AG10803 (cell line): ENCODE measurements at regions not wholly inside any gene's neighbourhood (a gene's known extent, or its start where the extent isn't known, plus 50 kb on each side); places are given as distances from the start of the nearest gene placed in this dataset.

Experiments
- DNase-seq: peaks from one replicate; pipeline ENCODE4 v3.0.0; 2010; ENCODE audit warnings: low read depth
- H3K4me3 ChIP-seq: 2 replicates; pipeline ENCODE4 v1.5.1; 2011; ENCODE audit warnings: mild to moderate bottlenecking, low read length, control low read depth
- CTCF ChIP-seq: conservative IDR thresholded peaks from 2 replicates; pipeline ENCODE4 v1.5.1; 2011; ENCODE audit warnings: mild to moderate bottlenecking, low read length, control low read depth, inconsistent platforms

DNA sequence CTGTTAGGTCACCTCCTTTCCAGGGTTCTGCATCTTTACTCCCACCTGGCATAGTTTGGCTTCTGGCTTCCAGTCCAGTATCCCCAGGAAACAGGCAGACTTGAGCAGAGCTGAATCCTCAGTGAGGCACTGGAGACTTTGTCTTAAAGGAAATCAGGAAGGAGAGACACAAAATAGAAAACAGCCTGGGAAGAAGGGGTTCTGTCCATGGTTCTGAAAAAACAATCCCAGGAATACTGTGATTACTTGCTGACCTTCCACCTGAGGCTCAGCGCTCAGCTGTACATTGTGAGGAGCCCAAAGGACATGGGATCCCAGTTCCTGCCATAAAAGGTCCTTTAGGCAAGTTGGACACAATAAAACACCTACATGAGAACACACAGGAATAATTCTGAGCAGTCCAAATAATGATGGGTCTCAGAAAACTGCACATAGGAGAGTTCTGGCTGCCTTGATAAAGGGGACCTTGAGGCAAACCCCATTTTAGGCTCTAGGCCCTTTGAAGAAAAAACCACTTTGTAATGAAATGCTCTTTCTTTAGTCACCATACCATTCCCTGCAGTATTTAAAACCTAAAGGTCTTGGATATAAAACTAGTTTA is 81.4 kb upstream of the CRHR1 start:
- DNase-seq, result peak; percentile 9
- no peak overlapping the region for H3K4me3 ChIP-seq
- no peak for TF ChIP-seq CTCF

GRCh38 chr17:45703348-45703747 is 80.8 kb upstream of the CRHR1 start:
- TF ChIP-seq CTCF, result no peak
- no peak for DNase-seq
- no peak overlapping the region for H3K4me3 ChIP-seq

DNA sequence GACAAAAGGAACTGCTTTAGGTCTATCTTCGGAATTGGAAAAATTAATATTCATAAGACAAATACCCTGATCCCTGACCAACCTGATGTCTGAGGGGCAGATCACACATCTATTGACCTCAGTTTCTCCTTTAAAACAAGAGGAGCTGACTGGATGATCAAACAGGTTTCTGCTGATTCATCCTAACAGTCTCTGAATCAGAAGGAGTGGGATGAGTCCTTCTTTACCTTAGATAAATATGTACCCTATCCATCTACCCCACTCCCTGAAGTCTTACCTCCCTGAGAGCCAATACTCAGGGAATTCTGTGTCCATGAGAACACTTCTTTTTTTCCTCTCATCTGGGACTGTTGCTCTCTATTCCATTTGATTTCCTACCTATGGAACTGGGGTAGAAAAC is 80.3 kb upstream of the CRHR1 start:
- no peak for DNase-seq
- TF ChIP-seq CTCF, result no peak
- no peak overlapping the region for H3K4me3 ChIP-seq

DNA sequence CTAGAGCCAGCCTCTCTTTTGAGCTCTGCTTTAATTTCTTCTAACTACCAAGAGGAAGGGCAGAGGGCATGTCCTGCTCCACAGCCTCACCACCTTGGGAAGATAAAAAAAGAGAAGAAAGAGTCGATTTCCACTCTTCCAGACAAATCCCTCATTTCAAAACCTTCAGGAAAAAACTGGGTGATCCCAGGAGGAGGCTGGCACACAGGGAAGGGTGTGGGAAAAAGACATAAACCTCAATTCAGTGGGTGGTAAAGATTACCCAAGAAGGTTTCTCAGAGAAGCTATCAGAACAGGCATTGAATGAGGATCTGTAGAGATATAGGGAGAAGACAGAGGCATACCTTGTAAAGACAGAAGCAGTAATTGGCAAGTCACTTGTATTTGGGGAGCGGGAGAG is 79.9 kb upstream of the CRHR1 start:
- no peak overlapping the region for H3K4me3 ChIP-seq
- no peak for DNase-seq
- no peak for TF ChIP-seq CTCF

DNA sequence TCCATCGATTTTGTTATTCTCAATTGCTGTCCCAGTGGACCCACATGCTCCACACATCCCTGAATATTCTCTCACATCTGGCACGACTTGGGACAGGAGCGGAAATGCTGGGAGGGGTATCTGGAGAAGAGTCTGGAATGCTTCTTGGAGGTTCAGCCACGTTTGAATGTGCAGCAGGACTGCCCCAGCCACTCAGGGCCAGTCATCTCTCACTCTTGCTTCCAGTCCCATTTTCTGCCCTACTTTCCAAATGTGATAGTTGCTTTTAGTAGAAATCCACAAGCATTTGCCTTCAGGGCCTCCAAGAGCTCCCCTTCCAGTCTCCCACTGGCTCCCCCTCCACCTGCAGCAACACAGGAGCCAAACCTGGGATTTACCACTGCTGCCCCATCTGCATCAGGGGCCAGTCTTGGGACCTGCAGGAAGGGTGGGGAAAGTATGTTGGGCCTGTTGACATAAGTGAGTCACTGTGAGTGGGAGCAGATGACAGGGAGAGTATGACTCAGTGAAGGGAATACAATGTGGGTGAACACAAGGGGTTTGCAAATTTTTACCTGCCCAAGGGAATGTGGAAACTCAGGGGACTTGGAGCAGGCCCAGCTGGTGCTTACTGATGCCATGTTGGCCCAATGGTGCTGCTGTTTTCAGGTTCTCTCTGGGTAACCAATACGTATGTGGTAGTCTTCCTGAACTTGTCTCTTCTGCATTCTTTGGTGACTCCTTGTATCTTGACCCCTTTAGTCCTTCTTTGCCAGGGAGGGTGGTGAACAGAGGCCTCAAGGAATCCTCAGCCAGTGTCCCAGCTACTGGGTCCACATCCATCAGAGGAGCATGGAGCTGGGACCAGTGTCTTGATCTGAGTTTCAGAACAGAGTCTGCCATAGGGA is 78.8 kb upstream of the CRHR1 start:
- no peak overlapping the region for H3K4me3 ChIP-seq
- DNase-seq, result no peak
- no peak for TF ChIP-seq CTCF

- TF ChIP-seq CTCF, result no peak
- DNase-seq, result no peak
- H3K4me3 ChIP-seq, result no peak overlapping the region
Observed at GRCh38 chr17:45706033-45706432, 78.1 kb upstream of the CRHR1 start.
